Neural progenitor cell (in vitro differentiated cells): ENCODE measurements at regions not wholly inside any gene's neighbourhood (a gene's known extent, or its start where the extent isn't known, plus 50 kb on each side); places are given as distances from the start of the nearest gene placed in this dataset.

ENCODE experiments used
- DNase-seq: peaks from one replicate; pipeline ENCODE4 v3.0.0-alpha.2; 2016; ENCODE audit warnings: low spot score
- H2AFZ ChIP-seq: fragments of 200-600 bp; sonication (generic); replicated peaks from 2 replicates; pipeline ENCODE4 v1.6.1; 2016; ENCODE audit warnings: antibody characterized with exemption
- H3F3A ChIP-seq: fragments of 200-600 bp; sonication (generic); 2 replicates; pipeline ENCODE4 v1.6.1; 2016; ENCODE audit warnings: antibody characterized with exemption, low read depth
- H3K27ac ChIP-seq: fragments of 200-600 bp; sonication (generic); 2 replicates; pipeline ENCODE4 v1.5.1; 2016; ENCODE audit warnings: mild to moderate bottlenecking
- H3K27me3 ChIP-seq: fragments of 200-600 bp; sonication (generic); 2 replicates; pipeline ENCODE4 v1.6.1; 2016; ENCODE audit warnings: mild to moderate bottlenecking, moderate library complexity
- H3K36me3 ChIP-seq: fragments of 200-600 bp; sonication (generic); 2 replicates; pipeline ENCODE4 v1.5.1; 2016
- H3K4me1 ChIP-seq: fragments of 200-600 bp; sonication (generic); 2 replicates; pipeline ENCODE4 v1.6.1; 2016; ENCODE audit warnings: mixed run types
- H3K4me2 ChIP-seq: fragments of 200-600 bp; sonication (generic); 2 replicates; pipeline ENCODE4 v1.6.1; 2016
- H3K4me3 ChIP-seq: fragments of 200-600 bp; sonication (generic); 2 replicates; pipeline ENCODE4 v1.5.1; 2016
- H3K79me2 ChIP-seq: fragments of 200-600 bp; sonication (generic); 2 replicates; pipeline ENCODE4 v1.6.1; 2016; ENCODE audit warnings: low read depth
- H3K9ac ChIP-seq: fragments of 200-600 bp; sonication (generic); 2 replicates; pipeline ENCODE4 v1.6.1; 2016
- H3K9me3 ChIP-seq: fragments of 200-600 bp; sonication (generic); 2 replicates; pipeline ENCODE4 v1.5.1; 2016; ENCODE audit warnings: low read depth
- H4K20me1 ChIP-seq: fragments of 200-600 bp; sonication (generic); 2 replicates; pipeline ENCODE4 v1.6.1; 2016; ENCODE audit warnings: low read depth
- H3K27ac Mint-ChIP-seq: 3 replicates; pipeline ENCODE4 v1.8.0; 2021; ENCODE audit warnings: mixed read lengths
- H3K27me3 Mint-ChIP-seq: 2 replicates; pipeline ENCODE4 v1.8.0; 2022; ENCODE audit warnings: low read depth, mild to moderate bottlenecking, inconsistent platforms, moderate library complexity, mixed read lengths; ENCODE audit not compliant: insufficient read depth
- H3K36me3 Mint-ChIP-seq: 3 replicates; pipeline ENCODE4 v1.8.0; 2021; ENCODE audit warnings: mixed read lengths
- H3K4me1 Mint-ChIP-seq: 3 replicates; pipeline ENCODE4 v1.8.0; 2021; ENCODE audit warnings: mixed read lengths
- H3K4me3 Mint-ChIP-seq: 3 replicates; pipeline ENCODE4 v1.8.0; 2021; ENCODE audit warnings: mild to moderate bottlenecking, moderate library complexity, mixed read lengths
- H3K9me3 Mint-ChIP-seq: 3 replicates; pipeline ENCODE4 v1.8.0; 2020; ENCODE audit warnings: mixed read lengths
- EZH2 ChIP-seq: fragments of 200-600 bp; sonication (generic); IDR thresholded peaks from 2 replicates; pipeline ENCODE4 v1.6.1; 2017; ENCODE audit warnings: antibody characterized with exemption, mild to moderate bottlenecking, moderate library complexity
- EZH2phosphoT487 ChIP-seq: fragments of 200-600 bp; sonication (generic); IDR thresholded peaks from 2 replicates; pipeline ENCODE4 v1.6.1; 2017; ENCODE audit warnings: antibody characterized with exemption
- TF ChIP-seq, protein P1 (sequence below): fragments of 200-600 bp; sonication (generic); IDR thresholded peaks from 2 replicates; pipeline ENCODE4 v1.5.1; 2017; ENCODE audit warnings: antibody characterized with exemption, mild to moderate bottlenecking

DNA sequence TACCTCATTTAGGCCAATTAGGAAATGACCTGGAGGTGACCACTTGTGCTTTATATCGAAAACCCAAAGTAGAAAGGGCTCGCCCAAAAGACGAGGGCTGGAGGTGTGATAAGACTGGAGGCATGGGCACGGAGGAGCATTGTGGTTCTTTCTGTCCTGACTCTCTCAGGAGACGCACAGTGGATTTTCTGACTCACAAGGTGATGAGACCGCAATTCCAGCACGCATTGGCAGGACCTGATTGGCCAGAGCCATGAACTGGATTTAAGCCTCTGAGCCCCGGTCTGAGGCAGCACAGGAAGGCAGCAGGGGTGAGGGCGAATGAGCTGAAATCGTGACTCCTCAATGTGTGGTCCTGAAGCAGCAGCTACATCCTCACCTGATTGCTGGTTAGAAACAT, 559.1 kb upstream of the SALL1 start:
- TF ChIP-seq EZH2 = no peak
- no peak for TF ChIP-seq EZH2phosphoT487
- TF ChIP-seq, protein P1, sequence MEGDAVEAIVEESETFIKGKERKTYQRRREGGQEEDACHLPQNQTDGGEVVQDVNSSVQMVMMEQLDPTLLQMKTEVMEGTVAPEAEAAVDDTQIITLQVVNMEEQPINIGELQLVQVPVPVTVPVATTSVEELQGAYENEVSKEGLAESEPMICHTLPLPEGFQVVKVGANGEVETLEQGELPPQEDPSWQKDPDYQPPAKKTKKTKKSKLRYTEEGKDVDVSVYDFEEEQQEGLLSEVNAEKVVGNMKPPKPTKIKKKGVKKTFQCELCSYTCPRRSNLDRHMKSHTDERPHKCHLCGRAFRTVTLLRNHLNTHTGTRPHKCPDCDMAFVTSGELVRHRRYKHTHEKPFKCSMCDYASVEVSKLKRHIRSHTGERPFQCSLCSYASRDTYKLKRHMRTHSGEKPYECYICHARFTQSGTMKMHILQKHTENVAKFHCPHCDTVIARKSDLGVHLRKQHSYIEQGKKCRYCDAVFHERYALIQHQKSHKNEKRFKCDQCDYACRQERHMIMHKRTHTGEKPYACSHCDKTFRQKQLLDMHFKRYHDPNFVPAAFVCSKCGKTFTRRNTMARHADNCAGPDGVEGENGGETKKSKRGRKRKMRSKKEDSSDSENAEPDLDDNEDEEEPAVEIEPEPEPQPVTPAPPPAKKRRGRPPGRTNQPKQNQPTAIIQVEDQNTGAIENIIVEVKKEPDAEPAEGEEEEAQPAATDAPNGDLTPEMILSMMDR = no peak
- Mint-ChIP-seq H3K4me1 (peaks cover 6% of the 10 kb centered on the region), H3K9me3 (peaks cover 21% of the 10 kb centered on the region), H3K27ac (no peak overlapping the region), H3K27me3 (peaks cover 4% of the 10 kb centered on the region), H3K4me3 (no peak overlapping the region), H3K36me3 (no peaks in the 10 kb centered on the region)
- no peak overlapping the region for H3K4me3 ChIP-seq
- no peaks in the 10 kb centered on the region for H3K36me3 ChIP-seq
- DNase-seq = no peak
- no peak overlapping the region for H3K4me2 ChIP-seq
- H4K20me1 ChIP-seq = no peaks in the 10 kb centered on the region
- H3K27me3 ChIP-seq = no peaks in the 10 kb centered on the region
- H3K9me3 ChIP-seq = peaks cover 7% of the 10 kb centered on the region
- H2AFZ ChIP-seq = no peak overlapping the region
- no peak overlapping the region for H3K9ac ChIP-seq
- H3K27ac ChIP-seq = no peak overlapping the region
- H3K4me1 ChIP-seq = no peaks in the 10 kb centered on the region
- H3K79me2 ChIP-seq = no peaks in the 10 kb centered on the region
- no peaks in the 10 kb centered on the region for H3F3A ChIP-seq

DNA sequence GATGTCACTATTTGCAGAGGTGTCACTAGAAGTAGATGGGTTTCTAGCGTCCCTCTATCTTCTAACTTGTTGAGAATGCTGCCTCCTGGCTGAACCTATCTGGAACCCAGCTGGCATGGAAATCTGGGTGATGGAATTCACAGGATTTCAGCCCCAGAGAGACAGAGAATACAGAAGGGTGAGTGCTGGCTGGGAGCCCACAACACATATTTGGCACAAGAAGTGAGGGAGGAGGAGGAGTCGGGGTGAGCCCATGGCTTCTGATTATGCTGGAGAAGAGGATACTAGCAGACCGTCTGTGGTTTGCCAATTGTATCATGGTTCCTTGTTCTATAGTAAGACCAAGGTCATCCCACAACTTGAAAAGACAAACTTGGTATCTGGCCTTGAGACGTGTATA, 557.8 kb upstream of the SALL1 start:
- peaks cover 8% of the 10 kb centered on the region for H3K9me3 ChIP-seq
- no peaks in the 10 kb centered on the region for H3K27me3 ChIP-seq
- H3K4me1 ChIP-seq = no peaks in the 10 kb centered on the region
- H3K4me3 ChIP-seq = no peak overlapping the region
- H3K9ac ChIP-seq = no peak overlapping the region
- H3F3A ChIP-seq = no peaks in the 10 kb centered on the region
- peaks cover 5% of the 10 kb centered on the region for H3K27me3 Mint-ChIP-seq
- no peaks in the 10 kb centered on the region for H3K36me3 ChIP-seq
- H3K27ac ChIP-seq = no peak overlapping the region
- peaks cover 3% of the 10 kb centered on the region for H3K4me1 Mint-ChIP-seq
- H3K9me3 Mint-ChIP-seq = peaks cover 24% of the 10 kb centered on the region
- H2AFZ ChIP-seq = no peak overlapping the region
- TF ChIP-seq EZH2 = no peak
- no peak for TF ChIP-seq EZH2phosphoT487
- TF ChIP-seq, protein P1 = no peak
- no peaks in the 10 kb centered on the region for H3K79me2 ChIP-seq
- H3K4me3 Mint-ChIP-seq = no peak overlapping the region
- H3K4me2 ChIP-seq = no peak overlapping the region
- no peak for DNase-seq
- H3K27ac Mint-ChIP-seq = no peak overlapping the region
- H4K20me1 ChIP-seq = no peaks in the 10 kb centered on the region
- peaks cover 6% of the 10 kb centered on the region for H3K36me3 Mint-ChIP-seq

DNA sequence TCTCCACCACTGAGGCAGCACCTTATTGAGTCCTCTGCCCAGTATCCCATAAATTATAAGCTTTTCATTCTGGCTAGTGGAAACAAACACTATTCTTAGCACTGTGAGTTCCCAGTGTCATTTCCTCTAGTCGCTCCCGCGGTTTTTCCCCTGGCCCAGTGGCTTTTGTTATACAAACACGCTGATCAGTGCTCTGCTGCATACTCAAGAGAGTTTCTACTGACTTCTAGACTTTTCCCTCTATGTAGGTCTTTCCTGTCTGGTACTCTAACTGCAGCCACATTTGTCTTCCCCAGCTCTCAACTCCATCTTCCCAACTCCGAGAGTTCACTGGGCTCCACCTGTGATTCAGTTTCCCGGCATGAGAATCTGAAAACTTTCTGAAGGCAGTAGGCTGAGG, 556.6 kb upstream of the SALL1 start:
- Mint-ChIP-seq H3K27me3 (peaks cover 5% of the 10 kb centered on the region), H3K4me3 (no peak overlapping the region), H3K9me3 (peaks cover 26% of the 10 kb centered on the region), H3K27ac (no peak overlapping the region), H3K36me3 (peaks cover 8% of the 10 kb centered on the region), H3K4me1 (peaks cover 8% of the 10 kb centered on the region)
- Histone ChIP-seq H4K20me1 (no peaks in the 10 kb centered on the region), H3K4me2 (no peak overlapping the region), H3K9ac (no peak overlapping the region), H2AFZ (peak overlapping the region; percentile 88), H3K36me3 (no peaks in the 10 kb centered on the region), H3K27me3 (no peaks in the 10 kb centered on the region), H3F3A (no peaks in the 10 kb centered on the region), H3K4me3 (no peak overlapping the region), H3K4me1 (no peaks in the 10 kb centered on the region), H3K27ac (no peak overlapping the region), H3K9me3 (peaks cover 12% of the 10 kb centered on the region), H3K79me2 (no peaks in the 10 kb centered on the region)
- TF ChIP-seq, protein P1 = no peak
- TF ChIP-seq EZH2 = no peak
- no peak for TF ChIP-seq EZH2phosphoT487
- no peak for DNase-seq
